Mesendoderm (in vitro differentiated cells): ENCODE measurements at regions not wholly inside any gene's neighbourhood (a gene's known extent, or its start where the extent isn't known, plus 50 kb on each side); places are given as distances from the start of the nearest gene placed in this dataset.

Experiments
- DNase-seq: peaks from one replicate; pipeline ENCODE4 v3.0.0; 2013
- H2AK5ac ChIP-seq: 2 replicates; pipeline ENCODE4 v1.6.1; 2013; ENCODE audit warnings: low read length, inconsistent platforms
- H2BK120ac ChIP-seq: 2 replicates; pipeline ENCODE4 v1.6.1; 2013; ENCODE audit warnings: low read depth, mild to moderate bottlenecking, low read length, moderate library complexity, mixed read lengths
- H2BK15ac ChIP-seq: replicated peaks from 2 replicates; pipeline ENCODE4 v1.6.1; 2013; ENCODE audit warnings: low read depth, mild to moderate bottlenecking, moderate library complexity
- H2BK5ac ChIP-seq: 2 replicates; pipeline ENCODE4 v1.6.1; 2013; ENCODE audit warnings: low read length, inconsistent platforms
- H3K18ac ChIP-seq: 2 replicates; pipeline ENCODE4 v1.6.1; 2013; ENCODE audit warnings: mild to moderate bottlenecking, low read length, mixed read lengths
- H3K23ac ChIP-seq: one replicate; pipeline ENCODE4 v1.6.1; 2013; ENCODE audit warnings: low read length
- H3K27ac ChIP-seq: 2 replicates; pipeline ENCODE4 v1.5.1; 2013; ENCODE audit warnings: low read depth, mild to moderate bottlenecking, inconsistent platforms, low read length, moderate library complexity
- H3K27me3 ChIP-seq: 2 replicates; pipeline ENCODE4 v1.6.1; 2013; ENCODE audit warnings: low read length, control low read depth, mild to moderate bottlenecking, inconsistent platforms; ENCODE audit not compliant: insufficient read depth, poor library complexity
- H3K36me3 ChIP-seq: 2 replicates; pipeline ENCODE4 v1.6.1; 2013; ENCODE audit warnings: low read length, inconsistent platforms; ENCODE audit not compliant: control insufficient read depth, insufficient read depth
- H3K4ac ChIP-seq: one replicate; pipeline ENCODE4 v1.6.1; 2013; ENCODE audit warnings: low read depth, mild to moderate bottlenecking, low read length, moderate library complexity
- H3K4me1 ChIP-seq: 2 replicates; pipeline ENCODE4 v1.6.1; 2013; ENCODE audit warnings: low read depth, low read length, inconsistent platforms; ENCODE audit not compliant: control insufficient read depth
- H3K4me2 ChIP-seq: 2 replicates; pipeline ENCODE4 v1.6.1; 2013; ENCODE audit warnings: low read length
- H3K4me3 ChIP-seq: 2 replicates; pipeline ENCODE4 v1.5.1; 2013; ENCODE audit warnings: mild to moderate bottlenecking, low read length
- H3K56ac ChIP-seq: one replicate; pipeline ENCODE4 v1.6.1; 2013; ENCODE audit warnings: low read length
- H3K79me1 ChIP-seq: 2 replicates; pipeline ENCODE4 v1.6.1; 2013; ENCODE audit warnings: low read length, inconsistent platforms
- H3K79me2 ChIP-seq: 2 replicates; pipeline ENCODE4 v1.6.1; 2013; ENCODE audit warnings: mild to moderate bottlenecking, low read length; ENCODE audit not compliant: control insufficient read depth, insufficient read depth
- H3K9ac ChIP-seq: 2 replicates; pipeline ENCODE4 v1.6.1; 2013; ENCODE audit warnings: low read length, inconsistent platforms
- H4K5ac ChIP-seq: one replicate; pipeline ENCODE4 v1.6.1; 2013; ENCODE audit warnings: low read length
- H4K8ac ChIP-seq: one replicate; pipeline ENCODE4 v1.6.1; 2013; ENCODE audit warnings: low read depth, mild to moderate bottlenecking, control low read depth, low read length, moderate library complexity
- WGBS: extraction: QIAGEN DNeasy Blood & Tissue Kit; methylation state at CpG from one replicate; pipeline ENCODE4 v1.1.7; 2013; ENCODE audit warnings: low lambda C conversion rate, missing lambda C conversion rate; ENCODE audit not compliant: insufficient coverage; ENCODE audit errors: extremely low coverage; 5-methylcytosine and 5-hydroxymethylcytosine counted together

DNA sequence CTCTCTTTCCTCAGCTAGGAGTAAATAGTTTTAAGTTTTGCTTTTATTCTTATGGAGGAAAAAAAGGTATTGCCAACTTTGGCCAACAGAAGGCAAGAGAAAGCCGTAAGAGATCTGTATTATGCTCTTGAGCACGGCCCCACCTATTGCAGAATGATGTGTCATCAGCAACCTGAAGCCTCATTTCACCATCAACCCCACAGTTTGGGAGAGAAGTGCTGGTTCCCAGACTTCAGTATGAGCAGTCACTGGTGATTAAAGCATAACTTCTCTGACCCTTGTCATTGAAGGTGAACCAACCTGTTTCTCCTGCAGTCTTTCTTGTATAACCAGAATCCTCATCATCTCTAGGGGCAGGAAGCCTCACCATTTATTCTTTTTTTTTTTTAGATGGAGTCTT, 100.2 kb downstream of the SIPA1L2 start:
- H2BK5ac ChIP-seq, result no peak overlapping the region
- no peaks in the 10 kb centered on the region for H3K27me3 ChIP-seq
- H3K4me3 ChIP-seq, result no peak overlapping the region
- no peak overlapping the region for H4K5ac ChIP-seq
- H3K4me2 ChIP-seq, result no peak overlapping the region
- no peak overlapping the region for H3K27ac ChIP-seq
- no peak overlapping the region for H3K9ac ChIP-seq
- H2BK15ac ChIP-seq, result no peak overlapping the region
- no peak overlapping the region for H4K8ac ChIP-seq
- no peak overlapping the region for H3K18ac ChIP-seq
- peaks cover 16% of the 10 kb centered on the region for H3K79me1 ChIP-seq
- no CpG with 5 or more reads among the region's 2 CpGs for WGBS
- H3K4ac ChIP-seq, result no peak overlapping the region
- no peak overlapping the region for H3K23ac ChIP-seq
- no peaks in the 10 kb centered on the region for H3K36me3 ChIP-seq
- DNase-seq, result peak; percentile 54
- peaks cover 21% of the 10 kb centered on the region for H3K79me2 ChIP-seq
- no peak overlapping the region for H2BK120ac ChIP-seq
- H2AK5ac ChIP-seq, result no peak overlapping the region
- H3K4me1 ChIP-seq, result peaks cover 2% of the 10 kb centered on the region
- H3K56ac ChIP-seq, result no peak overlapping the region

GRCh38 chr1:232528472-232529089, 101.4 kb downstream of the SIPA1L2 start:
- DNase-seq, result no peak
- Histone ChIP-seq H3K79me1 (peaks cover 17% of the 10 kb centered on the region), H3K4me1 (peaks cover 2% of the 10 kb centered on the region), H3K79me2 (peaks cover 20% of the 10 kb centered on the region), H2BK120ac (no peak overlapping the region), H4K8ac (no peak overlapping the region), H2AK5ac (no peak overlapping the region), H3K18ac (no peak overlapping the region), H3K9ac (no peak overlapping the region), H3K23ac (no peak overlapping the region), H3K4me3 (no peak overlapping the region), H4K5ac (no peak overlapping the region), H3K36me3 (no peaks in the 10 kb centered on the region), H2BK15ac (no peak overlapping the region), H2BK5ac (no peak overlapping the region), H3K27me3 (no peaks in the 10 kb centered on the region), H3K4me2 (no peak overlapping the region), H3K4ac (no peak overlapping the region), H3K27ac (no peak overlapping the region), H3K56ac (no peak overlapping the region)
- WGBS, result no CpG with 5 or more reads among the region's 2 CpGs

GRCh38 chr1:232524056-232524455, 105.9 kb downstream of the SIPA1L2 start:
- no peak overlapping the region for H3K56ac ChIP-seq
- H3K9ac ChIP-seq, result no peak overlapping the region
- H3K79me1 ChIP-seq, result peaks cover 18% of the 10 kb centered on the region
- H3K4ac ChIP-seq, result no peak overlapping the region
- no peak overlapping the region for H2BK120ac ChIP-seq
- WGBS, result no CpG with 5 or more reads among the region's 2 CpGs
- no peak overlapping the region for H3K23ac ChIP-seq
- H4K8ac ChIP-seq, result no peak overlapping the region
- no peak overlapping the region for H3K27ac ChIP-seq
- H3K4me2 ChIP-seq, result no peak overlapping the region
- H2BK15ac ChIP-seq, result no peak overlapping the region
- H3K4me3 ChIP-seq, result no peak overlapping the region
- H2AK5ac ChIP-seq, result no peak overlapping the region
- H3K18ac ChIP-seq, result no peak overlapping the region
- DNase-seq, result no peak
- no peaks in the 10 kb centered on the region for H3K36me3 ChIP-seq
- H4K5ac ChIP-seq, result no peak overlapping the region
- H3K27me3 ChIP-seq, result no peaks in the 10 kb centered on the region
- peaks cover 23% of the 10 kb centered on the region for H3K79me2 ChIP-seq
- no peak overlapping the region for H2BK5ac ChIP-seq
- peaks cover 4% of the 10 kb centered on the region for H3K4me1 ChIP-seq

- DNase-seq, result no peak
- Histone ChIP-seq H3K36me3 (no peaks in the 10 kb centered on the region), H4K8ac (no peak overlapping the region), H3K4me1 (peaks cover 9% of the 10 kb centered on the region), H2AK5ac (no peak overlapping the region), H2BK5ac (no peak overlapping the region), H3K18ac (no peak overlapping the region), H3K4me3 (no peak overlapping the region), H3K79me2 (peaks cover 25% of the 10 kb centered on the region), H3K4ac (no peak overlapping the region), H3K56ac (no peak overlapping the region), H3K9ac (no peak overlapping the region), H3K4me2 (no peak overlapping the region), H2BK120ac (no peak overlapping the region), H3K27ac (no peak overlapping the region), H4K5ac (no peak overlapping the region), H2BK15ac (no peak overlapping the region), H3K23ac (peak overlapping the region; percentile 25), H3K27me3 (no peaks in the 10 kb centered on the region), H3K79me1 (peaks cover 21% of the 10 kb centered on the region)
- WGBS, result no CpG with 5 or more reads among the region's 1 CpG
These were observed 107.7 kb downstream of the SIPA1L2 start for GRCh38 chr1:232522189-232522588.

DNA sequence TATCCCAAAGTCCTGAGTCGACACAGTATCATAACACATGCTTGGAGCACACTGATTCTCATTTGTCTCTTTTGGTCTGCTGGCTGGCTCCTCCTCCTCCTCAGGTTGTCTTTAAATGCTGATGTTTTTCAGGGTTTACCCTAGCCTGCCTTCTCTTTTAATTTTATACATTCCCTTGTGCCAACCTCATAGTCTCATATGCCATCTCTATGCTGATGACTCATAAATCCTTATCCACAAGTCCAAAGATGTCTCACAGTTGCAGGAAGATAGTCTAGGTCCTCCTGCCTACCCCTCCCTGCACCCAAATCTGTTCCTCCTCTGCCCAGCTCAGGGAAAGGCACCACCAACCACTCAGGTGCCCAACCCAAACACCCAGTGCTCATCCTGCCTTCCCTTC, 108.3 kb downstream of the SIPA1L2 start:
- H3K18ac ChIP-seq, result no peak overlapping the region
- no CpG with 5 or more reads among the region's 1 CpG for WGBS
- no peak overlapping the region for H3K4me3 ChIP-seq
- no peak overlapping the region for H3K4me2 ChIP-seq
- H3K4ac ChIP-seq, result no peak overlapping the region
- peaks cover 21% of the 10 kb centered on the region for H3K79me1 ChIP-seq
- H3K27ac ChIP-seq, result no peak overlapping the region
- no peaks in the 10 kb centered on the region for H3K36me3 ChIP-seq
- peak overlapping the region; percentile 25 for H3K23ac ChIP-seq
- no peak overlapping the region for H4K8ac ChIP-seq
- H2BK120ac ChIP-seq, result no peak overlapping the region
- peak overlapping the region; percentile 30 for H2AK5ac ChIP-seq
- H3K79me2 ChIP-seq, result peaks cover 24% of the 10 kb centered on the region
- no peak overlapping the region for H4K5ac ChIP-seq
- H3K9ac ChIP-seq, result no peak overlapping the region
- no peak overlapping the region for H2BK15ac ChIP-seq
- no peak overlapping the region for H2BK5ac ChIP-seq
- H3K27me3 ChIP-seq, result no peaks in the 10 kb centered on the region
- no peak for DNase-seq
- H3K56ac ChIP-seq, result peak overlapping the region; percentile 31
- H3K4me1 ChIP-seq, result peaks cover 10% of the 10 kb centered on the region

DNA sequence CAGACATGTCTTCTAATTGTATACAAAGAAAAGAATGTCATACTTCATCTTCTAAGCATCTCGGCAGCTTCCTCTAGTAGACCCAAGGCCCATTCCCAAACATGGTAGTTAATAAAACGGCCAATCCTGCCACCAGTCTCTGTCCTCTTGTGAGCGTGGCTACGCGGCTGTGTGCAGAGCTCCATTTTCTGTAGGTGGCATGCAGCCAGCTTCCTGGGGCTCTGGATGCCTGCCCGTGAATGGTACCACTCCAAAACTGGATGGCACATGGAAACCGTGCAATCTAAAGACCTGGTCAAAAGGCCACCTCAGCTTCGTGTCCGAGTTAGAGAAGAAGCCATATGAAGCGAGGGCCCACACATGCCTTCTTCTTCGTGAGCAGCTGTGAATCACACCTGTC, 110.7 kb downstream of the SIPA1L2 start:
- no peak overlapping the region for H2AK5ac ChIP-seq
- H3K4me1 ChIP-seq, result peaks cover 14% of the 10 kb centered on the region
- no peak overlapping the region for H3K23ac ChIP-seq
- WGBS, result no CpG with 5 or more reads among the region's 11 CpGs
- no peak overlapping the region for H2BK120ac ChIP-seq
- H3K18ac ChIP-seq, result no peak overlapping the region
- no peak overlapping the region for H2BK15ac ChIP-seq
- H3K56ac ChIP-seq, result peak overlapping the region; percentile 28
- no peak overlapping the region for H3K4me2 ChIP-seq
- no peak overlapping the region for H4K8ac ChIP-seq
- no peak overlapping the region for H4K5ac ChIP-seq
- no peak overlapping the region for H3K4me3 ChIP-seq
- no peaks in the 10 kb centered on the region for H3K27me3 ChIP-seq
- no peak overlapping the region for H3K9ac ChIP-seq
- peaks cover 26% of the 10 kb centered on the region for H3K79me2 ChIP-seq
- peaks cover 21% of the 10 kb centered on the region for H3K79me1 ChIP-seq
- no peak overlapping the region for H3K4ac ChIP-seq
- H3K36me3 ChIP-seq, result peaks cover 4% of the 10 kb centered on the region
- DNase-seq, result peak; percentile 49
- H2BK5ac ChIP-seq, result no peak overlapping the region
- no peak overlapping the region for H3K27ac ChIP-seq
